Colonic mucosa (tissue), 4 donors: ENCODE measurements at regions not wholly inside any gene's neighbourhood (a gene's known extent, or its start where the extent isn't known, plus 50 kb on each side); places are given as distances from the start of the nearest gene placed in this dataset.
A peak's percentile ranks its signal among the peaks of the same experiment; 100 is the strongest.
"Not testable (repeated sequence)": the region's sequence is repeated elsewhere in the genome, so short reads cannot be mapped to it uniquely, and the experiment has no call there.

Source experiments
- DNase-seq: peaks from one replicate; pipeline ENCODE4 v3.0.0-alpha.2; 2020
- H3K27ac ChIP-seq: fragments of 200-600 bp; one replicate; pipeline ENCODE4 v1.8.0; 2021
- H3K27me3 ChIP-seq: fragments of 200-600 bp; one replicate; pipeline ENCODE4 v1.8.0; 2021
- H3K36me3 ChIP-seq: fragments of 200-600 bp; one replicate; pipeline ENCODE4 v1.8.0; 2021
- H3K4me1 ChIP-seq: fragments of 200-600 bp; one replicate; pipeline ENCODE4 v1.8.0; 2021; ENCODE audit warnings: mild to moderate bottlenecking
- H3K4me3 ChIP-seq: fragments of 200-600 bp; one replicate; pipeline ENCODE4 v1.8.0; 2021
- H3K9ac ChIP-seq, 2 donors: one replicate each; pipeline ENCODE4 v1.7.0; 2013; ENCODE audit warnings: control low read depth in 2 of 2, low read depth in 2 of 2, low read length in 2 of 2
- H3K9me3 ChIP-seq: fragments of 200-600 bp; one replicate; pipeline ENCODE4 v1.8.0; 2021
- intact Hi-C: fragments of 100-400 bp; cut with DNase I; formaldehyde crosslinking; loops from one replicate; pipeline ENCODE4 v1.14.1; 2022
- TF ChIP-seq, protein P1 (sequence below): fragments of 200-600 bp; IDR thresholded peaks from one replicate; pipeline ENCODE4 v1.8.0; 2022; ENCODE audit warnings: antibody characterized with exemption, mild to moderate bottlenecking
- donor health status: healthy.
- donor health status: DM: no; HTN: no; CAD: no.
- donor health status: DM: no; HTN: no; CAD: no.

DNA sequence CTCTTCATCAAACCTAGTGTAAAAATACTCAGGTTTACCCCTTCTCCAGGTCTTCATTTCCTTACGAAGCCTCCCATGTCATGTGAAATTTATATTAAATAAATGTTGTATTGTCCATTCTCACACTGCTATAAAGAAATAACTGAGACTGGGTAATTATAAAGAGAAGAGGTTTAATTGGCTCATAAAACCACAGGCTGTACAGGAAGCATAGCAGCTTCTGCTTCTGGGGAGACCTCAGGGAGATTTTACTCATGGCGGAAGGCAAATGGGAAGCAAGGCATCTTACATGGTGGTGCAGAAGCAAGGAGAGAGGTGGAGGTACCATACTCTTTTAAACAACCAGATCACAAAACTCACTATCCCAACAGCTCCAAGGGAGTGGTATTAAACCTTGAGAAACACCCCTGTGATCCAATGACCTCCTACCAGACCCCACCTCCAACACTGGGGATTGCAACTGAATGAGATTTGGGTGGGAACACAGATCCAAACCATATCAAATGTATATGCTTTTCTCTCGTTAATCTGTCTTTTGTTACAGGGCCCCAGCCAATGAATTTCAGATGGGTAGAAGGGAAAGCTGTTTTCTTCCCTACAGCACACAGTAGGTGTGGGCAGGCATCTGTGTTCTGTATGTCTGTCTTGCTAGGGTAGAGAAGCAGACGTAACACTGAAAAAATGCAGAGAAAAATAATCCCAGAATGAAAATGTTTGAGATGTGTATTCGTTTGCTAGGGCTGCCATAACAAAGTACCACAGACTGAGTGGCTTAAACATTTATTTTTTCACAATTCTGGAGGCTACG is 88.0 kb upstream of the BTN3A2 start:
- TF ChIP-seq, protein P1, sequence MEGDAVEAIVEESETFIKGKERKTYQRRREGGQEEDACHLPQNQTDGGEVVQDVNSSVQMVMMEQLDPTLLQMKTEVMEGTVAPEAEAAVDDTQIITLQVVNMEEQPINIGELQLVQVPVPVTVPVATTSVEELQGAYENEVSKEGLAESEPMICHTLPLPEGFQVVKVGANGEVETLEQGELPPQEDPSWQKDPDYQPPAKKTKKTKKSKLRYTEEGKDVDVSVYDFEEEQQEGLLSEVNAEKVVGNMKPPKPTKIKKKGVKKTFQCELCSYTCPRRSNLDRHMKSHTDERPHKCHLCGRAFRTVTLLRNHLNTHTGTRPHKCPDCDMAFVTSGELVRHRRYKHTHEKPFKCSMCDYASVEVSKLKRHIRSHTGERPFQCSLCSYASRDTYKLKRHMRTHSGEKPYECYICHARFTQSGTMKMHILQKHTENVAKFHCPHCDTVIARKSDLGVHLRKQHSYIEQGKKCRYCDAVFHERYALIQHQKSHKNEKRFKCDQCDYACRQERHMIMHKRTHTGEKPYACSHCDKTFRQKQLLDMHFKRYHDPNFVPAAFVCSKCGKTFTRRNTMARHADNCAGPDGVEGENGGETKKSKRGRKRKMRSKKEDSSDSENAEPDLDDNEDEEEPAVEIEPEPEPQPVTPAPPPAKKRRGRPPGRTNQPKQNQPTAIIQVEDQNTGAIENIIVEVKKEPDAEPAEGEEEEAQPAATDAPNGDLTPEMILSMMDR = no peak
- H3K4me3 ChIP-seq = no peak overlapping the region
- no peaks in the 10 kb centered on the region for H3K4me1 ChIP-seq
- no peak overlapping the region for H3K27ac ChIP-seq
- H3K9me3 ChIP-seq = no peaks in the 10 kb centered on the region
- DNase-seq = no peak
- intact Hi-C loops = no loop called here
- no peaks in the 10 kb centered on the region for H3K36me3 ChIP-seq
- H3K27me3 ChIP-seq = no peaks in the 10 kb centered on the region
- H3K9ac ChIP-seq = no peak overlapping the region

DNA sequence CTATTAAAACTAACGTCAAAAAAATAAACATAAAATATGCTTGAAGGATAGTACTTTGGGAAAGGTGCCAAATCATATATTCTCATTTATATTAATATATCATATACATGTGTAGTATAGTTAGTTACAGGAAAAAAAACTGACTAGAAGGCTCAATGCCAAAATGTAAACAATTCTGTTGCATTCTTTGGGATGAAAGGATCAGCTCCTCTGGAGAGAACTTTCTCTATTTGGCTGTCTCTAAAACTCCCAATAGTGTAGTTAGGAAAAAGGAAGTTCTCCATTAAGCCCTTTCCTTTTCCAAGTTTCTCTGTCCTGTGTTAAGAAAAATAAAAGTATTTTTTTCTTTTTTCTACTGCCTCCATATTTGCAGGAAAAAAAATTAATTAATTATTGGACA is 86.5 kb upstream of the BTN3A2 start:
- Histone ChIP-seq H3K27me3 (no peaks in the 10 kb centered on the region), H3K36me3 (no peaks in the 10 kb centered on the region), H3K9me3 (no peaks in the 10 kb centered on the region), H3K4me1 (no peaks in the 10 kb centered on the region), H3K27ac (no peak overlapping the region), H3K4me3 (no peak overlapping the region), H3K9ac (no peak overlapping the region)
- intact Hi-C loops = no loop called here
- no peak for DNase-seq
- TF ChIP-seq, protein P1 = no peak

DNA sequence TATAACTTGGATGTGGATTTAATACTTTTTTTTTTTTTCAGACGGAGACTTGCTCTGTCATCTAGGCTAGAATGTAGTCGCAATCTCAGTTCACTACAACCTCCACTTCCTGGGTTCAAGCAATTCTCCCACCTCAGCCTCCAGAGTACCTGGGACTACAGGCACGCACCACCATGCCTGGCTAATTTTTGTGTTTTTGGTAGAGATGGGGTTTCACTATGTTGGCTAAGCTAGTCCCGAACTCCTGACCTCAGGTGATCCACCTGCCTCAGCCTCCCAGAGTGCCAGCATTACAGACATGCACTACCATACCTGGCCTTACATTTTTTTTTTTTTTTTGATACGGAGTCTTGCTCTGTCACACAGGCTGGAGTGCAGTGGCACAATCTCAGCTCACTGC is 85.6 kb upstream of the BTN3A2 start:
- H3K4me3 ChIP-seq = not testable (repeated sequence)

DNA sequence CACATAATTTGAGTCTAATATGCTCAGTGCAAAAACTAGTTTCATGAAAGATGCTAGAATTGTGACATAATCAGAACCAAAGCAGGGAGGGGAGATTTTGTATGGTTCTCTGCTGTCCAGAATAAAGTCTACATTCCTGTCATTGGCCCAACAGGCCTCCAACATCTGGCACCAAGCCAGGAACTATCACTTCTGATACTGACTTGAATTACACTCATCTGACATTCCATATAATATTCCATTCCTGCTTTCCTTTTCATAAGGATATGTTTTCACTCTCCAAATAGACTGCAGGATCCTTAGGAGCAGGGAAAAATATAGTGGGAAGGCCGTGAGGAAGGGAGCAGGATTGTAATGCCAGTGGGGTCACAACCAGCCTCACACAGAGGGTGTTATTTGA is 84.6 kb upstream of the BTN3A2 start:
- Histone ChIP-seq H3K4me1 (no peaks in the 10 kb centered on the region), H3K4me3 (no peak overlapping the region), H3K27me3 (no peaks in the 10 kb centered on the region), H3K36me3 (no peaks in the 10 kb centered on the region), H3K27ac (no peak overlapping the region), H3K9me3 (no peaks in the 10 kb centered on the region), H3K9ac (no peak overlapping the region)
- intact Hi-C loops = loop anchor here (5.0 kb wide), 1 partner anchor 63 kb away; a partner anchor contains a TSS
- TF ChIP-seq, protein P1 = no peak
- DNase-seq = no peak

More for the DNA sequence above, 85.6 kb upstream of the BTN3A2 start:
- H3K36me3 ChIP-seq, DNase-seq, intact Hi-C loops, H3K4me1 ChIP-seq, H3K9ac ChIP-seq, H3K27me3 ChIP-seq, H3K27ac ChIP-seq, H3K9me3 ChIP-seq: not testable (repeated sequence)

DNA sequence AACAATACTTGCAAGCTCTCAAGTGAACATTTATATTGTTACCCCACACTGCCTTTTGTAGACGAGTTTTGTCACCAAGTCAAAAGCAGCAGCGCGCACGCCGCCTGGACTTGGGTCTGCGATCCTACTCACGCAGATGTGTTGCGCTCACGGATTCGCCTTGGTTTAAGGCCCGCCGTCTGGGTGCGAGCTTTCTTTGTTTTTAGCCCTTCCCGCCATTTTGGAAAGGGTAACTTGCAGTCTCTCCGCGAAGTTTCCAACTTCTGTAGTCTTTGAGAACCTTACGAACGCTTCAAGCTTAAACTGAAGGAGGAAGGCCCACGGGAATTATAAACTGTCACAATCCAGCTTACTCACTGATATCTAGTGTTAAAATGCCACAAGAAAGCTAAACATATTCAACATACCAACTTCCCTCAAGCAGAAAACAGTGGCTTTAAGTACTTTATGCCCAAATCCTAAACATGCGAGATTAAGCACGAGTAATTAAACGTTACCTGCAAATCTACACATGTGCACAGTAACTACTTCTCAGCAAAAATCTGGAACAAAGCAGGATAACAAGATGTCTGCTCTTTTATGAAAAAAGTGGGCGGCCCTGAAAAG is 80.4 kb upstream of the BTN3A2 start:
- intact Hi-C loops = loop anchor here (5.0 kb wide), 1 partner anchor 67 kb away; a partner anchor contains a TSS
- TF ChIP-seq, protein P1 = no peak

More for the DNA sequence above, 80.4 kb upstream of the BTN3A2 start:
- H3K27me3 ChIP-seq = no peaks in the 10 kb centered on the region
- DNase-seq = peak; percentile 63
- H3K4me3 ChIP-seq = peak overlapping the region; percentile 37
- no peaks in the 10 kb centered on the region for H3K36me3 ChIP-seq
- H3K4me1 ChIP-seq = no peaks in the 10 kb centered on the region
- H3K9me3 ChIP-seq = no peaks in the 10 kb centered on the region
- H3K27ac ChIP-seq = peak overlapping the region; percentile 94
- H3K9ac ChIP-seq = peak overlapping the region; percentile 66 to 98
